Caco-2 (cell line): ENCODE measurements at regions not wholly inside any gene's neighbourhood (a gene's known extent, or its start where the extent isn't known, plus 50 kb on each side); places are given as distances from the start of the nearest gene placed in this dataset.

Experiments
- BruUV-seq: library from RNA; stranded (reverse); fragments of 400-500 nt; replicated peaks from 2 replicates; lab custom pipeline; 2021; lab: Mats Ljungman, UMichigan
- CTCF ChIA-PET: fragments of 300-600 bp; sonication (Branson Sonifier 250); formaldehyde crosslinking; loops from one replicate; lab custom pipeline; 2022; ENCODE audit warnings: antibody characterized with exemption; lab: Charles Lee
- POLR2A ChIA-PET: fragments of 300-600 bp; sonication (Branson Sonifier 250); formaldehyde crosslinking; loops from one replicate; lab custom pipeline; 2022; ENCODE audit warnings: antibody characterized with exemption; lab: Charles Lee
- DNase-seq, 2 experiments: peaks; one replicate each; pipeline versions ENCODE4 v3.0.0 to v3.0.0-alpha.2; 2020 to 2022
- H3K27me3 ChIP-seq: replicated peaks from 2 replicates; pipeline ENCODE4 v1.6.0; 2011; ENCODE audit warnings: low read length; ENCODE audit not compliant: control insufficient read depth, insufficient read depth
- H3K36me3 ChIP-seq: 2 replicates; pipeline ENCODE4 v1.5.1; 2011; ENCODE audit warnings: low read length; ENCODE audit not compliant: control insufficient read depth, insufficient read depth
- H3K4me1 ChIP-seq: fragments of 250-450 bp; sonication (Bioruptor Pico); 2 replicates; pipeline ENCODE4 v1.5.1; 2020; ENCODE audit warnings: mild to moderate bottlenecking
- H3K4me3 ChIP-seq: 2 replicates; pipeline ENCODE4 v1.5.1; 2011; ENCODE audit warnings: low read depth, mild to moderate bottlenecking, control low read depth, low read length
- H3K9me3 ChIP-seq: fragments of 250-450 bp; sonication (Bioruptor Pico); 2 replicates; pipeline ENCODE4 v1.5.1; 2020; ENCODE audit warnings: mild to moderate bottlenecking, moderate library complexity
- H3K27ac Mint-ChIP-seq: one replicate; pipeline ENCODE4 v1.8.0; 2022; ENCODE audit warnings: mixed read lengths; ENCODE audit not compliant: unreplicated experiment
- H3K27me3 Mint-ChIP-seq: one replicate; pipeline ENCODE4 v1.8.0; 2022; ENCODE audit warnings: mixed read lengths; ENCODE audit not compliant: insufficient read depth, unreplicated experiment
- H3K36me3 Mint-ChIP-seq: one replicate; pipeline ENCODE4 v1.8.0; 2022; ENCODE audit warnings: mild to moderate bottlenecking, mixed read lengths; ENCODE audit not compliant: insufficient read depth, unreplicated experiment
- H3K4me1 Mint-ChIP-seq: one replicate; pipeline ENCODE4 v1.8.0; 2022; ENCODE audit warnings: low read depth, mixed read lengths; ENCODE audit not compliant: unreplicated experiment
- H3K4me3 Mint-ChIP-seq: one replicate; pipeline ENCODE4 v1.8.0; 2022; ENCODE audit warnings: mild to moderate bottlenecking, moderate library complexity, mixed read lengths; ENCODE audit not compliant: unreplicated experiment
- H3K9me3 Mint-ChIP-seq: one replicate; pipeline ENCODE4 v1.8.0; 2022; ENCODE audit warnings: mixed read lengths; ENCODE audit not compliant: unreplicated experiment
- intact Hi-C: fragments of 100-400 bp; cut with micrococcal nuclease; formaldehyde crosslinking; loops from one replicate; pipeline ENCODE4 v1.10.0; 2022; ENCODE audit not compliant: unreplicated experiment
- TF ChIP-seq, protein P1 (sequence below), 2 experiments: fragments of 200-600 bp in 1 of 2; IDR thresholded peaks; 1 replicate in 1 of 2; 2 replicates in 1 of 2; pipeline versions ENCODE4 v1.5.1 to v1.8.0; 2011 to 2022; ENCODE audit warnings: antibody characterized with exemption in 1 of 2, control low read depth in 1 of 2, inconsistent platforms in 1 of 2, low read depth in 1 of 2, low read length in 1 of 2, mild to moderate bottlenecking in 1 of 2, moderate library complexity in 1 of 2; ENCODE audit not compliant: insufficient read depth in 1 of 2, severe bottlenecking in 1 of 2, unreplicated experiment in 1 of 2

DNA sequence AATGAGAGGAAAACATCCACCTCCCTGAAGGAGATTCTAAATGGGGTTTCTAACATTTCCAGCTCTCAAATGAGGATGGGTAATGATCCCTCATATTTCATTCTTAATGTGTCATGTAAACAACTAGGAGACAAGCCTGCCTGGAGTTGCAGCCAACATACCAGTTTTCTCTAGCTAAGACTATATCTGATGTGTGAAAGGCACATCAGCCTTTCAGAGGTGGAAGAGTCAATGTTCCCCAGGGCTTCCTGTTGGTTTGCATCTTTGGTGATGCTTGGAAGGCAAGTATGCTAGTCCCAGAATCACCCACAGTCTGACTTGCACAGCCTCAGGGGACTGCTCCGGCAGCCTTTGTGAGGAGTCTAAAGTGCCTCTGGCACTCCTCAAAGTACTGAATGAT, 921.2 kb downstream of the SQOR start:
- peak overlapping the region; percentile 34 for H3K27ac Mint-ChIP-seq
- H3K4me1 Mint-ChIP-seq = peaks cover 12% of the 10 kb centered on the region
- H3K36me3 ChIP-seq = no peaks in the 10 kb centered on the region
- DNase-seq = no peak
- no peaks in the 10 kb centered on the region for H3K4me1 ChIP-seq
- H3K9me3 ChIP-seq = no peaks in the 10 kb centered on the region
- ChIA-PET POLR2A (no interaction called here), CTCF (no interaction called here)
- intact Hi-C loops = no loop called here
- no peaks in the 10 kb centered on the region for H3K36me3 Mint-ChIP-seq
- TF ChIP-seq, protein P1, sequence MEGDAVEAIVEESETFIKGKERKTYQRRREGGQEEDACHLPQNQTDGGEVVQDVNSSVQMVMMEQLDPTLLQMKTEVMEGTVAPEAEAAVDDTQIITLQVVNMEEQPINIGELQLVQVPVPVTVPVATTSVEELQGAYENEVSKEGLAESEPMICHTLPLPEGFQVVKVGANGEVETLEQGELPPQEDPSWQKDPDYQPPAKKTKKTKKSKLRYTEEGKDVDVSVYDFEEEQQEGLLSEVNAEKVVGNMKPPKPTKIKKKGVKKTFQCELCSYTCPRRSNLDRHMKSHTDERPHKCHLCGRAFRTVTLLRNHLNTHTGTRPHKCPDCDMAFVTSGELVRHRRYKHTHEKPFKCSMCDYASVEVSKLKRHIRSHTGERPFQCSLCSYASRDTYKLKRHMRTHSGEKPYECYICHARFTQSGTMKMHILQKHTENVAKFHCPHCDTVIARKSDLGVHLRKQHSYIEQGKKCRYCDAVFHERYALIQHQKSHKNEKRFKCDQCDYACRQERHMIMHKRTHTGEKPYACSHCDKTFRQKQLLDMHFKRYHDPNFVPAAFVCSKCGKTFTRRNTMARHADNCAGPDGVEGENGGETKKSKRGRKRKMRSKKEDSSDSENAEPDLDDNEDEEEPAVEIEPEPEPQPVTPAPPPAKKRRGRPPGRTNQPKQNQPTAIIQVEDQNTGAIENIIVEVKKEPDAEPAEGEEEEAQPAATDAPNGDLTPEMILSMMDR (IDR thresholded peaks at IDR 0.05; ENCODE audit: insufficient read depth in 1 of 2, low read depth in 1 of 2, low read length in 1 of 2, severe bottlenecking in 1 of 2, unreplicated experiment in 1 of 2) = no peak
- no peaks in the 10 kb centered on the region for H3K9me3 Mint-ChIP-seq
- H3K4me3 Mint-ChIP-seq = no peak overlapping the region
- no peaks in the 10 kb centered on the region for H3K27me3 ChIP-seq
- no peak overlapping the region for H3K4me3 ChIP-seq
- H3K27me3 Mint-ChIP-seq = no peaks in the 10 kb centered on the region
- BruUV-seq = no TSS peak

DNA sequence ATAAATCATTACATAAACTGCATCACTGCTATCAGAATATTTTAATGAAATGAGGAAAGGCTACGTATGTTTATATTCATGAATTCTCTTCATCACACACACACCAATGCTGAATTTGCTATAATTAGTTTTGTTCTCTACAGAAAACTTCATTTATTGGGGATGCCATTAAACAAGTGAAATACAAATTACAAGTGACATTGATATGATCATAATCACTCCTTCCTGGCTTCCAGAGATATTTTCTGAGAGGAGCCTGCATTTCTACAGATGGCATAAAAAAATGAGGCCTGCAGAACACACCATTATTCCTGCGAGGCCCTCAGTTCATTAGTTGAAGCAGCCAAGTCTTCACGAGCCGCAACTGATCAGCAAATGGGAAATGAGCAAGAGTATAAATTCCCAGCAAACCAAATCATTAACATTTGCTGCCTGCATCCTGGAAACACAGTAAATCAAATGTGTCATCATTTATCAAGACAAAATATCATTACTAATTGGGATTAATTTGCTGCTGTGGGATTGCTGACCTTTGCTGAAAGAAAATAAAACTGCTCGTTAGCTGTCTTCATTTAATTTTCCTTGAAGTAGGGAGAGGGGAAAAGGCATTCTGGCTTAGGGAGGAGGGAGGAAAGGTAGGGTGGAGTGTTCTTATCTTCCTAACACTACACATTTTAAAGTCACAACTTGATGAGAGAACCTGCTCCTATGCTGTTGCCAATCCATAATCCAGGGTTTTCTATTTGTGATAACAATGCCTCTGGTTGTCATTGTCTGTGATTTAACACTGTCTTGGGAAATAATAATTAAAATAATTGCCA, 921.9 kb downstream of the SQOR start:
- no TSS peak for BruUV-seq
- intact Hi-C loops = no loop called here
- TF ChIP-seq, protein P1 (IDR thresholded peaks at IDR 0.05; ENCODE audit: insufficient read depth in 1 of 2, low read depth in 1 of 2, low read length in 1 of 2, severe bottlenecking in 1 of 2, unreplicated experiment in 1 of 2) = no peak
- H3K27ac Mint-ChIP-seq = no peak overlapping the region
- H3K9me3 Mint-ChIP-seq = no peaks in the 10 kb centered on the region
- Histone ChIP-seq H3K36me3 (no peaks in the 10 kb centered on the region), H3K4me3 (no peak overlapping the region), H3K27me3 (no peaks in the 10 kb centered on the region), H3K9me3 (no peaks in the 10 kb centered on the region), H3K4me1 (no peaks in the 10 kb centered on the region)
- ChIA-PET POLR2A (no interaction called here), CTCF (no interaction called here)
- no peak for DNase-seq
- peaks cover 12% of the 10 kb centered on the region for H3K4me1 Mint-ChIP-seq
- no peaks in the 10 kb centered on the region for H3K27me3 Mint-ChIP-seq
- no peak overlapping the region for H3K4me3 Mint-ChIP-seq
- no peaks in the 10 kb centered on the region for H3K36me3 Mint-ChIP-seq

DNA sequence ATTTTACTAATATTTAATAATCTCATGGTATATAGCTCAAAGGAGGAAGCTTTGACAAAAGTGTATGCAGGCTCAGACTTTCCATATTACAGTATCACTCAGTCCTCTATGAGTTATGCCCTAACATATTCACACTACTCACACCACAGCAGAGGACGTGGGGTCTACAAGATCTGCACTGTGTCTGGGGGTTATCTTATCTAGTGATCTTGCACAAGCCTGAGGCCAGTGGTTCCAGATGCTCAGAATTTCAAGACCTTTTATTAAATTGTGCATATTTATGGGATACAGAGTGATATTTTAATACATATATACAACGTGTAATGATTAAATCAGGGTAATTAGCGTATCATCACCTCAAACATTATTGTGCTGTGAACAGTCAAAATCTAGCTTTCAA, 933.1 kb downstream of the SQOR start:
- BruUV-seq = no TSS peak

More for the DNA sequence above, 933.1 kb downstream of the SQOR start:
- no peaks in the 10 kb centered on the region for H3K4me1 ChIP-seq
- H3K9me3 Mint-ChIP-seq = no peaks in the 10 kb centered on the region
- ChIA-PET CTCF (no interaction called here), POLR2A (no interaction called here)
- no peak overlapping the region for H3K4me3 Mint-ChIP-seq
- no peaks in the 10 kb centered on the region for H3K27me3 ChIP-seq
- H3K36me3 Mint-ChIP-seq = no peaks in the 10 kb centered on the region
- no peaks in the 10 kb centered on the region for H3K36me3 ChIP-seq
- no peak overlapping the region for H3K27ac Mint-ChIP-seq
- intact Hi-C loops = no loop called here
- H3K27me3 Mint-ChIP-seq = no peaks in the 10 kb centered on the region
- no peaks in the 10 kb centered on the region for H3K9me3 ChIP-seq
- TF ChIP-seq, protein P1 (IDR thresholded peaks at IDR 0.05; ENCODE audit: insufficient read depth in 1 of 2, low read depth in 1 of 2, low read length in 1 of 2, severe bottlenecking in 1 of 2, unreplicated experiment in 1 of 2) = no peak
- H3K4me1 Mint-ChIP-seq = no peaks in the 10 kb centered on the region
- DNase-seq = no peak
- H3K4me3 ChIP-seq = no peak overlapping the region
